Mesenchymal stem cell (in vitro differentiated cells and primary cell): ENCODE measurements at regions not wholly inside any gene's neighbourhood (a gene's known extent, or its start where the extent isn't known, plus 50 kb on each side); places are given as distances from the start of the nearest gene placed in this dataset.

Experiments
- DNase-seq: peaks from one replicate; pipeline ENCODE4 v3.0.0-alpha.2; 2013
- H2AFZ ChIP-seq: one replicate; pipeline ENCODE4 v1.6.1; 2013; ENCODE audit warnings: low read depth, mild to moderate bottlenecking, control low read depth, inconsistent platforms, low read length, moderate library complexity
- H2AK5ac ChIP-seq: 2 replicates; pipeline ENCODE4 v1.6.1; 2013; ENCODE audit warnings: low read length, moderate library complexity, mild to moderate bottlenecking, inconsistent platforms; ENCODE audit not compliant: severe bottlenecking
- H2BK120ac ChIP-seq: one replicate; pipeline ENCODE4 v1.6.1; 2013; ENCODE audit warnings: low read depth, mild to moderate bottlenecking, inconsistent platforms, low read length, moderate library complexity
- H2BK12ac ChIP-seq, 2 experiments: one replicate each; pipeline ENCODE4 v1.6.1; 2013; ENCODE audit warnings: inconsistent platforms in 2 of 2, low read length in 2 of 2, mild to moderate bottlenecking in 2 of 2, moderate library complexity in 2 of 2, control low read depth in 1 of 2
- H2BK15ac ChIP-seq: one replicate; pipeline ENCODE4 v1.6.1; 2013; ENCODE audit warnings: mild to moderate bottlenecking, low read depth, inconsistent platforms; ENCODE audit not compliant: poor library complexity, severe bottlenecking
- H2BK5ac ChIP-seq: 2 replicates; pipeline ENCODE4 v1.6.1; 2013; ENCODE audit warnings: low read depth, mild to moderate bottlenecking, low read length, control low read depth, inconsistent platforms; ENCODE audit not compliant: poor library complexity, severe bottlenecking
- H3K14ac ChIP-seq, 2 experiments: one replicate each; pipeline ENCODE4 v1.6.1; 2013; ENCODE audit warnings: inconsistent platforms in 2 of 2, low read length in 2 of 2, control low read depth in 1 of 2, mild to moderate bottlenecking in 1 of 2, moderate library complexity in 1 of 2
- H3K18ac ChIP-seq, 2 experiments: one replicate each; pipeline ENCODE4 v1.6.1; 2013; ENCODE audit warnings: inconsistent platforms in 2 of 2, low read length in 2 of 2, control low read depth in 1 of 2, low read depth in 1 of 2, mild to moderate bottlenecking in 1 of 2
- H3K23ac ChIP-seq, 2 experiments: one replicate each; pipeline ENCODE4 v1.6.1; 2013; ENCODE audit warnings: inconsistent platforms in 2 of 2, low read length in 2 of 2, mild to moderate bottlenecking in 2 of 2, moderate library complexity in 2 of 2, control low read depth in 1 of 2
- H3K27ac ChIP-seq: 2 replicates; pipeline ENCODE4 v1.5.1; 2013; ENCODE audit warnings: mild to moderate bottlenecking, moderate library complexity, low read length, control low read depth, inconsistent platforms; ENCODE audit not compliant: poor library complexity, severe bottlenecking
- H3K27me3 ChIP-seq, 2 experiments: 2 replicates each; pipeline versions ENCODE4 v1.6.1 to v1.7.0; 2013; ENCODE audit warnings: low read length in 2 of 2, mild to moderate bottlenecking in 2 of 2, moderate library complexity in 2 of 2, control low read depth in 1 of 2, inconsistent platforms in 1 of 2; ENCODE audit not compliant: control insufficient read depth in 1 of 2, insufficient read depth in 1 of 2
- H3K36me3 ChIP-seq, 2 experiments: 2 replicates each; pipeline versions ENCODE4 v1.6.1 to v1.7.0; 2013; ENCODE audit warnings: low read length in 2 of 2, control low read depth in 1 of 2, inconsistent platforms in 1 of 2, low read depth in 1 of 2, mild to moderate bottlenecking in 1 of 2; ENCODE audit not compliant: insufficient read depth in 2 of 2, control insufficient read depth in 1 of 2
- H3K4ac ChIP-seq, 2 experiments: one replicate each; pipeline ENCODE4 v1.6.1; 2013; ENCODE audit warnings: inconsistent platforms in 2 of 2, low read length in 2 of 2, mild to moderate bottlenecking in 2 of 2, moderate library complexity in 2 of 2, control low read depth in 1 of 2, low read depth in 1 of 2
- H3K4me1 ChIP-seq: 2 replicates; pipeline ENCODE4 v1.6.1; 2013; ENCODE audit warnings: low read depth, low read length, control low read depth; ENCODE audit not compliant: control insufficient read depth, insufficient read depth
- H3K4me2 ChIP-seq: 2 replicates; pipeline ENCODE4 v1.6.1; 2013; ENCODE audit warnings: low read length, mild to moderate bottlenecking, inconsistent platforms; ENCODE audit not compliant: poor library complexity, severe bottlenecking
- H3K4me3 ChIP-seq, 2 experiments: 2 replicates each; pipeline versions ENCODE4 v1.5.1 to v1.7.0; 2013; ENCODE audit warnings: low read length in 2 of 2, mild to moderate bottlenecking in 2 of 2, control low read depth in 1 of 2, low read depth in 1 of 2; ENCODE audit not compliant: insufficient read depth in 1 of 2
- H3K79me1 ChIP-seq: replicated peaks from 2 replicates; pipeline ENCODE4 v1.6.1; 2013; ENCODE audit warnings: mild to moderate bottlenecking, control low read depth, low read length, inconsistent platforms; ENCODE audit not compliant: poor library complexity, severe bottlenecking
- H3K9ac ChIP-seq: 2 replicates; pipeline ENCODE4 v1.7.0; 2013; ENCODE audit warnings: mild to moderate bottlenecking, low read length, moderate library complexity
- H3K9me3 ChIP-seq: 2 replicates; pipeline ENCODE4 v1.7.0; 2013; ENCODE audit warnings: mild to moderate bottlenecking, low read length; ENCODE audit not compliant: control insufficient read depth
- H4K8ac ChIP-seq: one replicate; pipeline ENCODE4 v1.6.1; 2013; ENCODE audit warnings: inconsistent platforms, mild to moderate bottlenecking, low read length, moderate library complexity
- H4K91ac ChIP-seq: one replicate; pipeline ENCODE4 v1.6.1; 2013; ENCODE audit warnings: mild to moderate bottlenecking, low read length, inconsistent platforms
- whole genome bisulfite sequencing: methylation state at CpG from one replicate; pipeline ENCODE4 v1.1.7; 2013; ENCODE audit warnings: mixed read lengths; 5-methylcytosine and 5-hydroxymethylcytosine counted together

GRCh38 chr16:64880994-64881393 lies 240.9 kb downstream of the CDH11 start:
- no peak for DNase-seq
- Histone ChIP-seq H2BK120ac (no peak overlapping the region), H3K4me1 (peaks cover 2% of the 10 kb centered on the region), H2AK5ac (no peak overlapping the region), H4K91ac (no peak overlapping the region), H2AFZ (no peak overlapping the region), H3K4ac (no peak overlapping the region), H3K18ac (peak overlapping the region in 1 of 2 experiments; percentile 4), H3K27ac (no peak overlapping the region), H3K79me1 (no peaks in the 10 kb centered on the region), H3K14ac (no peak overlapping the region), H3K4me2 (no peak overlapping the region), H2BK5ac (no peak overlapping the region), H3K27me3 (no peaks in the 10 kb centered on the region), H3K9ac (no peak overlapping the region), H2BK15ac (no peak overlapping the region), H3K9me3 (peaks cover 6% of the 10 kb centered on the region), H3K4me3 (no peak overlapping the region), H3K36me3 (no peaks in the 10 kb centered on the region), H3K23ac (no peak overlapping the region), H2BK12ac (no peak overlapping the region), H4K8ac (no peak overlapping the region)
- WGBS: 80% methylated on average over 1 of the region's 2 CpGs

GRCh38 chr16:64880006-64880405 lies 241.9 kb downstream of the CDH11 start:
- H2BK5ac ChIP-seq: no peak overlapping the region
- peak overlapping the region in 1 of 2 experiments; percentile 92 for H2BK12ac ChIP-seq
- H3K36me3 ChIP-seq: no peaks in the 10 kb centered on the region
- H3K4me3 ChIP-seq: no peak overlapping the region
- no peak overlapping the region for H4K8ac ChIP-seq
- 85% methylated on average over 2 of the region's 3 CpGs for WGBS
- no peak overlapping the region for H3K4me2 ChIP-seq
- no peak overlapping the region for H3K14ac ChIP-seq
- no peak overlapping the region for H3K9ac ChIP-seq
- H3K27ac ChIP-seq: no peak overlapping the region
- no peak overlapping the region for H2BK15ac ChIP-seq
- peaks cover 2% of the 10 kb centered on the region for H3K4me1 ChIP-seq
- peak overlapping the region in 1 of 2 experiments; percentile 18 for H3K18ac ChIP-seq
- no peak overlapping the region for H2AK5ac ChIP-seq
- H3K79me1 ChIP-seq: no peaks in the 10 kb centered on the region
- H3K9me3 ChIP-seq: peaks cover 6% of the 10 kb centered on the region
- DNase-seq: no peak
- H2AFZ ChIP-seq: no peak overlapping the region
- no peak overlapping the region for H3K23ac ChIP-seq
- no peak overlapping the region for H2BK120ac ChIP-seq
- no peaks in the 10 kb centered on the region for H3K27me3 ChIP-seq
- H3K4ac ChIP-seq: peak overlapping the region in 1 of 2 experiments; percentile 24
- no peak overlapping the region for H4K91ac ChIP-seq

DNA sequence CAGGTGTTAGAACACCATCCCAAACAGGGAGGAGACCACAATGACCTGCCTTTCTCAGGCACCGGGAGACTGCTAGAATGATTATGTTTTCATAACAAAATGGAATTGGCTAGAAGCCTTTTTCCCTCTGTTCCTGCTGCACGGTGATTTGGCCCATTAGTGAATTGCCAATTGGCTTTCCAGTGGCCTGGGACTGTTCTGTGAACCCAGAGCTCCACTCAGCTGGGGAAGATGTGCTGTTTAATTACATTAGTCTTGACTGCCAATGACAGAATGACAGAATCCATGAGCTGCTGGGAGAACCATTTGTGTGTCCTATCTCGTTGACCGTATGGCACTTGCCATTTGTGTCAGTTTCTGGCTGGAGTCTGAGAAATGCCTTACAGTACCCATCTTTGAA lies 242.9 kb downstream of the CDH11 start:
- H4K91ac ChIP-seq: no peak overlapping the region
- peak overlapping the region in 1 of 2 experiments; percentile 8 for H3K4ac ChIP-seq
- H3K4me2 ChIP-seq: no peak overlapping the region
- no peak overlapping the region for H2AFZ ChIP-seq
- no peak overlapping the region for H2BK15ac ChIP-seq
- H2AK5ac ChIP-seq: no peak overlapping the region
- H3K9ac ChIP-seq: no peak overlapping the region
- H3K14ac ChIP-seq: peak overlapping the region in 1 of 2 experiments; percentile 15
- H2BK120ac ChIP-seq: no peak overlapping the region
- no peaks in the 10 kb centered on the region for H3K79me1 ChIP-seq
- H2BK12ac ChIP-seq: no peak overlapping the region
- no peak overlapping the region for H2BK5ac ChIP-seq
- H3K4me1 ChIP-seq: peaks cover 2% of the 10 kb centered on the region
- H4K8ac ChIP-seq: no peak overlapping the region
- H3K4me3 ChIP-seq: no peak overlapping the region
- no peaks in the 10 kb centered on the region for H3K27me3 ChIP-seq
- 90% methylated on average over 4 of the region's 4 CpGs for WGBS
- peaks cover 4% of the 10 kb centered on the region for H3K9me3 ChIP-seq
- no peak for DNase-seq
- peak overlapping the region; percentile 21 to 67 for H3K18ac ChIP-seq
- H3K23ac ChIP-seq: peak overlapping the region in 1 of 2 experiments; percentile 40
- H3K27ac ChIP-seq: no peak overlapping the region
- no peaks in the 10 kb centered on the region for H3K36me3 ChIP-seq

DNA sequence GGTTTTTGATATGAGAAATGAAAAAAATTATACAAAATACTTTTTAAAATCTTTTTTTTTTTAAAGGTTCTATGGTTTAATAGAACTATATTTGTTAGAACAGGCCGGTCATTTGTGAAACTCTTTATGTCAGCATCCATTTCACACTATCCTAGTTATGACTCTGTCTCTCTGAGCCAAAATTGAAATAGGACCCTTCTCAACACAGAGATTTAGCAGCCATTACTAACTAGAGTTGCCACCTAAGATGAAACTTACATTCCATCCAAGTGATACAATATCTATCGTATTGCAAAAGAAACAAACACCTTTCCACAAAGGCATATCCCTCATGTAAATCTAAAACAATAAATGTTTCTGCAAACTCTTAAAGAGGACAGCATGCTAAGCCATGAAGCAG lies 249.8 kb downstream of the CDH11 start:
- Histone ChIP-seq H2BK12ac (no peak overlapping the region), H3K4me1 (no peaks in the 10 kb centered on the region)

More for the DNA sequence above, 249.8 kb downstream of the CDH11 start:
- Histone ChIP-seq H2BK5ac (no peak overlapping the region), H4K91ac (no peak overlapping the region), H2BK120ac (no peak overlapping the region), H2AK5ac (no peak overlapping the region), H3K23ac (no peak overlapping the region), H3K79me1 (no peaks in the 10 kb centered on the region), H3K4me2 (no peak overlapping the region), H4K8ac (no peak overlapping the region), H3K36me3 (no peaks in the 10 kb centered on the region), H3K9me3 (no peaks in the 10 kb centered on the region), H3K4me3 (no peak overlapping the region), H3K9ac (no peak overlapping the region), H3K27ac (no peak overlapping the region), H3K14ac (no peak overlapping the region), H2AFZ (no peak overlapping the region), H3K18ac (no peak overlapping the region), H3K27me3 (no peaks in the 10 kb centered on the region), H3K4ac (no peak overlapping the region), H2BK15ac (no peak overlapping the region)
- no peak for DNase-seq
- 82% methylated on average over 2 of the region's 2 CpGs for WGBS
